ENCODE measurements at regions not wholly inside any gene's neighbourhood (a gene's known extent, or its start where the extent isn't known, plus 50 kb on each side); places are given as distances from the start of the nearest gene placed in this dataset.
"Not testable (repeated sequence)": the region's sequence is repeated elsewhere in the genome, so short reads cannot be mapped to it uniquely, and the experiment has no call there.

DNA sequence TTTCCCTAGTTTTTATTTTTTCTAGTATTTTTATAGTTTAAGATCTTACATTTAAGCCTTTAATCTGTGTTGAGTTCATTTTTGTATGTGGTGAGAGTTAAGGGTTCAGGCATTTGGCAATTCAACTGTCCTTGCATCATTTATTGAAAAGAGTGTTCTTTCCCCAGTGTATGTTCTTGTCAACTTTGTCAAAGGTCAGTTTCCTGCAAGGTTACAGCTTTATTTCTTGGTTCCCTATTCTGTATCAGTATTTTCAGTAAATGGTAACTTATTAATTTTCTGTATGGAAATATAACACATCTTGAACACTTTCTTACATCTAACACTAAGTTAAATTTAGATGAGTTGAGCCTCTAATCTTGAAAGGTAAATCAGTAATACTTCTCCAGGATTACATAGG lies 1770.1 kb downstream of the OTOL1 start:
- no peaks in the 10 kb centered on the region for H3K9me3 ChIP-seq (replicated peaks)
- H3K4me3 ChIP-seq: no peak overlapping the region
- no peak overlapping the region for H3K27ac ChIP-seq
- DNase-seq (ENCODE audit: low read depth in 1 of 2, low spot score in 2 of 2): no peak
- no peaks in the 10 kb centered on the region for H3K27me3 ChIP-seq (replicated peaks)
- no peaks in the 10 kb centered on the region for H3K4me1 ChIP-seq (replicated peaks)
- H3K36me3 ChIP-seq: no peaks in the 10 kb centered on the region

- no peak for DNase-seq (ENCODE audit: low read depth in 1 of 2, low spot score in 2 of 2)
- H3K4me3 ChIP-seq: no peak overlapping the region
- H3K36me3 ChIP-seq: no peaks in the 10 kb centered on the region
- no peaks in the 10 kb centered on the region for H3K27me3 ChIP-seq (replicated peaks)
- H3K9me3 ChIP-seq (replicated peaks): no peaks in the 10 kb centered on the region
- H3K4me1 ChIP-seq (replicated peaks): no peaks in the 10 kb centered on the region
- H3K27ac ChIP-seq: no peak overlapping the region
Observed at GRCh38 chr3:163261618-163262017, 1765.0 kb downstream of the OTOL1 start.

DNA sequence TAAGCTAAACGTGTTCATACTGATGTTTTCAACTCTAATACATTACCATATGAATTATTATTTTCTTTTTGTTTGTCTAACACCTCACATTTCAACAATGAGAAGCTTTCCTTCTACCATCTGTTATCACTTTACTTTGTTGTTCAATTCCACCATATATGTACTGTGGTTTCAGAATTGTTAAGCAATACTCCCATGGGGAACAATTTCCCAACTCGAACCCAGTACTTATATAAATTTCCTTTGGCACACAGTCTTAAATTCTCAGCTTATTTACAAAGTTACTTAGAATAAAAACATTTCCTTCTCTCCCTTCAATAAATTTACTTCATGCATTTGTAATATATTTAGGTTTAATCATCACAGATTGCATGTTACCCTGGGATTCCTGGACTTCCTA lies 1764.4 kb downstream of the OTOL1 start:
- Histone ChIP-seq H3K36me3 (no peaks in the 10 kb centered on the region), H3K27me3 (replicated peaks) (no peaks in the 10 kb centered on the region), H3K9me3 (replicated peaks) (no peaks in the 10 kb centered on the region), H3K27ac (no peak overlapping the region), H3K4me3 (no peak overlapping the region), H3K4me1 (replicated peaks) (no peaks in the 10 kb centered on the region)
- DNase-seq (ENCODE audit: low read depth in 1 of 2, low spot score in 2 of 2): no peak

GRCh38 chr3:163218336-163218735 lies 1721.7 kb downstream of the OTOL1 start:
- peaks cover 5% of the 10 kb centered on the region; the same call in 1 of the 2 replicates for H3K9me3 ChIP-seq (replicated peaks)
- no peak for DNase-seq (ENCODE audit: low read depth in 1 of 2, low spot score in 2 of 2)
- H3K36me3 ChIP-seq: no peaks in the 10 kb centered on the region
- no peaks in the 10 kb centered on the region for H3K4me1 ChIP-seq (replicated peaks)
- no peaks in the 10 kb centered on the region for H3K27me3 ChIP-seq (replicated peaks)
- H3K27ac ChIP-seq: no peak overlapping the region
- no peak overlapping the region for H3K4me3 ChIP-seq

DNA sequence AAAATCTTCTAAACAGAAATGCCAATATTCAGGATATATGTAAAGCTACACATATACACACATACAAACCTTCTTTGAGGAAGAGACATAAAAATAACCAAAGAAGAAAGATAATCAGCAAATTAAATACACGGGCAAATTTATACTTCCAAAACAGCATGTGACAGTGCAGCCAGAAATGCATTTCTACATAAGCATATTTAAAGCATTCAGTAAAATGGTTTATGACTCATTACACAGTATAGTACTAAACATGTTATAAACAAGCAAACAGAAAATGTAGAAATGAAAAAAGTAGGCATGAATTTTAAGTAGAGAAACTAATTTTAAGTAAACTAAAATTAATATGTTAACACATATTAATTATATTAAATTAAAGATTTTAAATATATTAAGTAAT lies 1717.2 kb downstream of the OTOL1 start:
- Histone ChIP-seq H3K27ac (no peak overlapping the region), H3K4me1 (replicated peaks) (no peaks in the 10 kb centered on the region), H3K9me3 (replicated peaks) (peaks cover 2% of the 10 kb centered on the region; the same call in 1 of the 2 replicates), H3K36me3 (no peaks in the 10 kb centered on the region), H3K27me3 (replicated peaks) (no peaks in the 10 kb centered on the region), H3K4me3 (no peak overlapping the region)
- DNase-seq (ENCODE audit: low read depth in 1 of 2, low spot score in 2 of 2): no peak

- Histone ChIP-seq H3K4me1 (replicated peaks) (no peaks in the 10 kb centered on the region), H3K36me3 (no peaks in the 10 kb centered on the region), H3K27me3 (replicated peaks) (no peaks in the 10 kb centered on the region), H3K4me3 (no peak overlapping the region), H3K9me3 (replicated peaks) (no peaks in the 10 kb centered on the region), H3K27ac (no peak overlapping the region)
- DNase-seq (ENCODE audit: low read depth in 1 of 2, low spot score in 2 of 2): no peak
Observed at GRCh38 chr3:163196815-163197374, 1700.3 kb downstream of the OTOL1 start.

- no peaks in the 10 kb centered on the region for H3K9me3 ChIP-seq (replicated peaks)
- H3K36me3 ChIP-seq: no peaks in the 10 kb centered on the region
- no peak for DNase-seq (ENCODE audit: low read depth in 1 of 2, low spot score in 2 of 2)
- H3K27me3 ChIP-seq (replicated peaks): no peaks in the 10 kb centered on the region
- H3K4me1 ChIP-seq (replicated peaks): no peaks in the 10 kb centered on the region
- no peak overlapping the region for H3K4me3 ChIP-seq
- H3K27ac ChIP-seq: no peak overlapping the region
Observed at GRCh38 chr3:163196245-163196644, 1699.6 kb downstream of the OTOL1 start.

- DNase-seq (ENCODE audit: low read depth in 1 of 2, low spot score in 2 of 2): no peak
- Histone ChIP-seq H3K4me1 (replicated peaks) (no peaks in the 10 kb centered on the region), H3K36me3 (no peaks in the 10 kb centered on the region), H3K4me3 (no peak overlapping the region), H3K27ac (no peak overlapping the region), H3K27me3 (replicated peaks) (no peaks in the 10 kb centered on the region), H3K9me3 (replicated peaks) (no peaks in the 10 kb centered on the region; the same call in 1 of the 2 replicates)
Observed at GRCh38 chr3:163185721-163186350, 1689.2 kb downstream of the OTOL1 start.

- H3K9me3 ChIP-seq (replicated peaks): 0 out of 2 replicates have a peak, but pooled peaks cover 3% of the 10 kb centered on the region
- no peaks in the 10 kb centered on the region for H3K27me3 ChIP-seq (replicated peaks)
- no peaks in the 10 kb centered on the region for H3K4me1 ChIP-seq (replicated peaks)
- H3K36me3 ChIP-seq: no peaks in the 10 kb centered on the region
- H3K27ac ChIP-seq: no peak overlapping the region
- H3K4me3 ChIP-seq: no peak overlapping the region
- DNase-seq (ENCODE audit: low read depth in 1 of 2, low spot score in 2 of 2): no peak
Observed at GRCh38 chr3:163175970-163176369, 1679.4 kb downstream of the OTOL1 start.

- H3K27me3 ChIP-seq (replicated peaks); H3K36me3 ChIP-seq; H3K27ac ChIP-seq; DNase-seq (ENCODE audit: low read depth in 1 of 2, low spot score in 2 of 2); H3K4me1 ChIP-seq (replicated peaks); H3K9me3 ChIP-seq (replicated peaks); H3K4me3 ChIP-seq: not testable (repeated sequence)
Observed at GRCh38 chr3:163172513-163172912, 1675.9 kb downstream of the OTOL1 start.

DNA sequence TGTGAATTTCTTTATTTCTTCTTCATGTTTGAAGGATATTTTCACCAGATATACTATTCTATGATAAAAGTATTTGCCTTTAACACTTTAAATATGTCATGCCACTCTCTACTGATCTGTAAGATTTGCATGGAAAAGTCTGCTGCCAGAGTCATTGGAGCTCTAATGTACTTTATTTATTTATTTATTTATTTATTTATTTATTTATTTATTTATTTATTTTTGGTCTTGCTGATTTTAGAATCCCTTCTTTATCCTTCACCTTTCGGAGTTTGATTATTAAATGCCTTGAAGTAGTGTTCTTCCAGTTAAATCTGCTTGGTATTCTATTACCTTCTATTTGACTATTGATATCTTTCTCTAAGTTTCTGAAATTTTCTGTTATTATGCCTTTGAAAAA lies 1669.6 kb downstream of the OTOL1 start:
- DNase-seq (ENCODE audit: low read depth in 1 of 2, low spot score in 2 of 2): no peak
- no peaks in the 10 kb centered on the region for H3K27me3 ChIP-seq (replicated peaks)
- no peak overlapping the region for H3K4me3 ChIP-seq
- no peaks in the 10 kb centered on the region for H3K4me1 ChIP-seq (replicated peaks)
- no peaks in the 10 kb centered on the region; the same call in 1 of the 2 replicates for H3K9me3 ChIP-seq (replicated peaks)
- H3K36me3 ChIP-seq: no peaks in the 10 kb centered on the region
- H3K27ac ChIP-seq: no peak overlapping the region

- Histone ChIP-seq H3K4me3 (no peak overlapping the region), H3K9me3 (replicated peaks) (peaks cover 3% of the 10 kb centered on the region; the same call in 1 of the 2 replicates), H3K4me1 (replicated peaks) (no peaks in the 10 kb centered on the region), H3K27me3 (replicated peaks) (no peaks in the 10 kb centered on the region), H3K27ac (no peak overlapping the region), H3K36me3 (no peaks in the 10 kb centered on the region)
- no peak for DNase-seq (ENCODE audit: low read depth in 1 of 2, low spot score in 2 of 2)
Observed at GRCh38 chr3:163159306-163159705, 1662.7 kb downstream of the OTOL1 start.

GRCh38 chr3:163139600-163139999 lies 1643.0 kb downstream of the OTOL1 start:
- H3K4me1 ChIP-seq (replicated peaks): no peaks in the 10 kb centered on the region
- no peak for DNase-seq (ENCODE audit: low read depth in 1 of 2, low spot score in 2 of 2)
- H3K36me3 ChIP-seq: no peaks in the 10 kb centered on the region
- H3K4me3 ChIP-seq: no peak overlapping the region
- H3K27ac ChIP-seq: no peak overlapping the region
- no peaks in the 10 kb centered on the region for H3K9me3 ChIP-seq (replicated peaks)
- no peaks in the 10 kb centered on the region for H3K27me3 ChIP-seq (replicated peaks)

DNA sequence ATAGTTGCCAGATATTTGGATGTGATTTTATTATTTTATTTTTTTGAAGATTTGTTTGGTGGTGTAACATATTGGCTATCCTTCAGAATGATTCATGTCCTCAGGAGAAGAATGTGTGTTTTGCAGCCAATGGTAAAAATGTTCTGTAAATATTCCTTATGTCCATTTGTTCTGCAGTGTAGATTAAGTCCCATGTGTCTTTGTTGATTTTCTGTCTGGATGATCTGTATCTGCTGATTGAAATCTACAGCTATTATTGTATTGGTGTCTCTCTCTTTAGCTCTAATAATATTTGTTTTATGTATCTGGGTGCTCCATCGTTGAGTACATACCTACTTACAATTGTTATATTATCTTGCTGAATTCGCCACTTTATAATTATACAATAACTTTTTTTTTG lies 1641.7 kb downstream of the OTOL1 start:
- Histone ChIP-seq H3K9me3 (replicated peaks) (no peaks in the 10 kb centered on the region), H3K27ac (no peak overlapping the region), H3K36me3 (no peaks in the 10 kb centered on the region), H3K4me3 (no peak overlapping the region), H3K4me1 (replicated peaks) (no peaks in the 10 kb centered on the region), H3K27me3 (replicated peaks) (no peaks in the 10 kb centered on the region)
- no peak for DNase-seq (ENCODE audit: low read depth in 1 of 2, low spot score in 2 of 2)

- Histone ChIP-seq H3K9me3 (replicated peaks) (no peaks in the 10 kb centered on the region; the same call in 1 of the 2 replicates), H3K4me1 (replicated peaks) (no peaks in the 10 kb centered on the region), H3K27ac (no peak overlapping the region), H3K4me3 (no peak overlapping the region), H3K36me3 (no peaks in the 10 kb centered on the region), H3K27me3 (replicated peaks) (no peaks in the 10 kb centered on the region)
- no peak for DNase-seq (ENCODE audit: low read depth in 1 of 2, low spot score in 2 of 2)
Observed at GRCh38 chr3:163132111-163132510, 1635.5 kb downstream of the OTOL1 start.
